ENCODE measurements at regions not wholly inside any gene's neighbourhood (a gene's known extent, or its start where the extent isn't known, plus 50 kb on each side); places are given as distances from the start of the nearest gene placed in this dataset.

DNA sequence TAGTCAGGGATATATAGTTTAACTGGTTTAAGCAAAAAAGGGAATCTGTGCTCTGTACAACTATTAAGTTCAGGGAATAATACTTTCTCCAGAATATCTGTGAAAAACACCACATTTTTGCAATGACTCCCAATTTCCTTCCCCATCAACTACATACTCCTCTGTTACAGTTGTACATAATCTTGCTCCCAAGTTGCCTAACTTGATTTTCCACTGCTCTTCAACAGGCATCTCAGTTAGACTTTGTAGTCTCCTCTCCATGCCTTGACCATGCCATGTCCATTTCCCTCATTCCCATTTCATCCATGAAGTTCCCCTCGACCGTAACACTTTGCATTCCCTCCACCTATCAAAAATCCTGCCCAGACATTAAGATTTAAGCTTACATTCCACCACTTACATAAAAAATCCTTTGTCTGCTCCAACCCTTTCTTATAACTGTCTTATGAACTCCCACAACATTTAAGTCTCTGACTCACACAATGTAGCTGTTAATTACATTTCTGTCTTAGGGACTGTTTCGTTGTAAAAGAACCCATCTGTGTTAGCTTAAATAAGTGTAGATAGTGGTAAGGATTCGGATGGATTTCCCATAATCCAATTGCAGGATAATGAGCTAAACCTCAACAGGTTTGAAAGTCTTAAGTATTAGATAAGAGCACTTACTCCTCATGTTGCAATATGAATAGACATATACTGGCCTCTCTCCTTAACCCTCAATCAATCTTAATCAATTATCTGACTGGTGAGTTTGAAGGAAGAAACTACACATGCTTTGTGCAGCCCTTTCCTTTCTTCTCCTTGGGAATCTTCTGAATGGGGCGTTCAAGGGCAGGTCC is 156.5 kb downstream of the PAWR start:
- CTCF ChIA-PET, result interaction anchor here (0.5 to 0.8 kb wide), 2 partner anchors 13 to 1127 kb away, joined by 3 to 4 read pairs; no protein-coding TSS in a partner anchor
- intact Hi-C loops (cut with micrococcal nuclease; ENCODE audit: unreplicated experiment), result no loop called here
- BruUV-seq (replicated peaks), result no TSS peak
- Mint-ChIP-seq H3K36me3 (ENCODE audit: insufficient read depth, unreplicated experiment) (peaks cover 9% of the 10 kb centered on the region), H3K9me3 (ENCODE audit: low read depth, unreplicated experiment) (no peaks in the 10 kb centered on the region), H3K27me3 (ENCODE audit: unreplicated experiment) (no peaks in the 10 kb centered on the region), H3K4me3 (ENCODE audit: low read depth, unreplicated experiment) (no peak overlapping the region), H3K4me1 (ENCODE audit: low read depth, unreplicated experiment) (peaks cover 10% of the 10 kb centered on the region), H3K27ac (ENCODE audit: unreplicated experiment) (peak overlapping the region; percentile 0)
- no peak for DNase-seq
- TF ChIP-seq, protein P1, sequence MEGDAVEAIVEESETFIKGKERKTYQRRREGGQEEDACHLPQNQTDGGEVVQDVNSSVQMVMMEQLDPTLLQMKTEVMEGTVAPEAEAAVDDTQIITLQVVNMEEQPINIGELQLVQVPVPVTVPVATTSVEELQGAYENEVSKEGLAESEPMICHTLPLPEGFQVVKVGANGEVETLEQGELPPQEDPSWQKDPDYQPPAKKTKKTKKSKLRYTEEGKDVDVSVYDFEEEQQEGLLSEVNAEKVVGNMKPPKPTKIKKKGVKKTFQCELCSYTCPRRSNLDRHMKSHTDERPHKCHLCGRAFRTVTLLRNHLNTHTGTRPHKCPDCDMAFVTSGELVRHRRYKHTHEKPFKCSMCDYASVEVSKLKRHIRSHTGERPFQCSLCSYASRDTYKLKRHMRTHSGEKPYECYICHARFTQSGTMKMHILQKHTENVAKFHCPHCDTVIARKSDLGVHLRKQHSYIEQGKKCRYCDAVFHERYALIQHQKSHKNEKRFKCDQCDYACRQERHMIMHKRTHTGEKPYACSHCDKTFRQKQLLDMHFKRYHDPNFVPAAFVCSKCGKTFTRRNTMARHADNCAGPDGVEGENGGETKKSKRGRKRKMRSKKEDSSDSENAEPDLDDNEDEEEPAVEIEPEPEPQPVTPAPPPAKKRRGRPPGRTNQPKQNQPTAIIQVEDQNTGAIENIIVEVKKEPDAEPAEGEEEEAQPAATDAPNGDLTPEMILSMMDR (IDR thresholded peaks at IDR 0.05; ENCODE audit: unreplicated experiment), result no peak

DNA sequence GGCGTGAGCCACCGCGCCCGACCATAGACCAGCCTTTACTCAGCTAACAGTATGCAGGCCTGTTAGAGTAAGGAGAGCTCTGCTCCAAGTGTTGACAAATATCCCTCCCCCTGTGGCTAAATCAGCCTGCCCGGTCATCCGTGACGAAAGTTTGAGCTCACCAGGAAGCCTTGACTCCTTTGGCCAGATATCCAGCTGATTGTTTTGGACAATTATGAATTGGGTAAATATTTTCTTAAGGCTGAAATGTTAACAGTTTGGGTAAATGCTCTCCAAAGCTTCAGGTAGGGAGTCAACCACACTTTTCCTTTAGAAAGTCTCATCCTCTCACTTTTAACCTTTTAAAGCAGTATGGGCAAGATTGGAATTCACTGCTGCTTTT is 157.9 kb downstream of the PAWR start:
- TF ChIP-seq, protein P1 (IDR thresholded peaks at IDR 0.05; ENCODE audit: unreplicated experiment), result no peak

DNA sequence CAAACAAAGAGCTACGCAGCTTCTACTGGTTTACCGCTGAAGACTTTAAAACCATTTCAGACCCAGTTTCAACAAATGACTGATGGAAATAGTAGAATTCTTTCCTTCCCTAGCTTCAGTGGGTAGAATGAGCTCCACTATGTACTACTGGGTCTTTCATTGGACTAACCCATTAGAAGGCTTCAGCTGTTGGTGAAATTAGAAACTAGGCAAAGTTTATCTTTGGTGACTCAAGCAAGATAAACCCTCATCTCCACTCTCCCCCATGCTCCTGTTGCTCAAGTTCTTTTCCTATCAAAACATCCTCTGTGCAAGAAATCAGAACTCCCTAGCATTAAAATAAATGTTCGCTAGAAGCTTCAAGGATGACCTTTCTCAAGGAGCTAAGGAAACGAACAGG is 159.2 kb downstream of the PAWR start:
- no TSS peak for BruUV-seq (replicated peaks)
- H3K27ac Mint-ChIP-seq (ENCODE audit: unreplicated experiment), result no peak overlapping the region
- intact Hi-C loops (cut with micrococcal nuclease; ENCODE audit: unreplicated experiment), result no loop called here
- no peak for DNase-seq
- no peak overlapping the region for H3K4me3 Mint-ChIP-seq (ENCODE audit: low read depth, unreplicated experiment)
- H3K4me1 Mint-ChIP-seq (ENCODE audit: low read depth, unreplicated experiment), result peaks cover 10% of the 10 kb centered on the region
- peaks cover 5% of the 10 kb centered on the region for H3K36me3 Mint-ChIP-seq (ENCODE audit: insufficient read depth, unreplicated experiment)
- CTCF ChIA-PET, result interaction anchor here (1.7 kb wide), 1 partner anchor 116 kb away, joined by 3 read pairs; no protein-coding TSS in a partner anchor
- H3K9me3 Mint-ChIP-seq (ENCODE audit: low read depth, unreplicated experiment), result no peaks in the 10 kb centered on the region
- TF ChIP-seq, protein P1 (IDR thresholded peaks at IDR 0.05; ENCODE audit: unreplicated experiment), result no peak
- no peaks in the 10 kb centered on the region for H3K27me3 Mint-ChIP-seq (ENCODE audit: unreplicated experiment)

More for the DNA sequence above, 157.9 kb downstream of the PAWR start:
- Mint-ChIP-seq H3K4me3 (ENCODE audit: low read depth, unreplicated experiment) (no peak overlapping the region), H3K4me1 (ENCODE audit: low read depth, unreplicated experiment) (peaks cover 10% of the 10 kb centered on the region), H3K27me3 (ENCODE audit: unreplicated experiment) (no peaks in the 10 kb centered on the region), H3K36me3 (ENCODE audit: insufficient read depth, unreplicated experiment) (peaks cover 5% of the 10 kb centered on the region), H3K27ac (ENCODE audit: unreplicated experiment) (no peak overlapping the region), H3K9me3 (ENCODE audit: low read depth, unreplicated experiment) (no peaks in the 10 kb centered on the region)
- no peak for DNase-seq
- intact Hi-C loops (cut with micrococcal nuclease; ENCODE audit: unreplicated experiment), result no loop called here
- CTCF ChIA-PET, result interaction anchor here (0.6 to 0.7 kb wide), 2 partner anchors 45 to 408 kb away, joined by 3 to 4 read pairs; no protein-coding TSS in a partner anchor
- no TSS peak for BruUV-seq (replicated peaks)

DNA sequence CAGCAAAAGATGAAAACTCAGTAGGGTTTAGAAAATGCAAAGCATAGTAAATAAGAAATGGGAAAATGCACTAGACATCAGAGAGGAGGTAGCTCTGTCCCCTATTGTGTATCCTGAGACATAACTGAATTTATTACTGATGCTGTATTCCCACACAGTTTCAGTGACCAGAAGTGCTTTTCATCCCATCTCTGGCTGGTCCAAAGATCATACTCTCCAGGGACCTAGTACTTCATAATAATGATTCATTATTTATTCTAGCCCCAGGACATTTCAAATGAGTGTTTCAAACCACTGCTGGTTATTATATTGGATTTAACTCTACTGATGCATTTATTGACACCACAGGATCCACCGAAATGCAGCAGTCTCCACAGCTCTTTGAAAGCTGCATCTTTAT is 163.3 kb downstream of the PAWR start:
- no peaks in the 10 kb centered on the region for H3K9me3 Mint-ChIP-seq (ENCODE audit: low read depth, unreplicated experiment)
- intact Hi-C loops (cut with micrococcal nuclease; ENCODE audit: unreplicated experiment), result no loop called here
- H3K4me1 Mint-ChIP-seq (ENCODE audit: low read depth, unreplicated experiment), result no peaks in the 10 kb centered on the region
- BruUV-seq (replicated peaks), result no TSS peak
- no peak overlapping the region for H3K27ac Mint-ChIP-seq (ENCODE audit: unreplicated experiment)
- H3K27me3 Mint-ChIP-seq (ENCODE audit: unreplicated experiment), result no peaks in the 10 kb centered on the region
- no peak for DNase-seq
- peaks cover 5% of the 10 kb centered on the region for H3K36me3 Mint-ChIP-seq (ENCODE audit: insufficient read depth, unreplicated experiment)
- CTCF ChIA-PET, result interaction anchor here (0.9 kb wide), 1 partner anchor 9 kb away, joined by 3 read pairs; no protein-coding TSS in a partner anchor
- H3K4me3 Mint-ChIP-seq (ENCODE audit: low read depth, unreplicated experiment), result no peak overlapping the region
- TF ChIP-seq, protein P1 (IDR thresholded peaks at IDR 0.05; ENCODE audit: unreplicated experiment), result no peak

Measured in Calu3 (cell line).